ENCODE measurements at regions not wholly inside any gene's neighbourhood (a gene's known extent, or its start where the extent isn't known, plus 50 kb on each side); places are given as distances from the start of the nearest gene placed in this dataset.
"Not testable (repeated sequence)": the region's sequence is repeated elsewhere in the genome, so short reads cannot be mapped to it uniquely, and the experiment has no call there.

GRCh38 chr1:64396817-64397216 is 73.1 kb upstream of the CACHD1 start:
- Histone ChIP-seq H3K9me3 (ENCODE audit: control insufficient read depth, insufficient read depth, low read length) (no peaks in the 10 kb centered on the region), H3K4me3 (ENCODE audit: low read length) (no peak overlapping the region), H3K4me1 (ENCODE audit: control insufficient read depth, insufficient read depth, low read length) (no peaks in the 10 kb centered on the region; the same call in 1 of the 2 replicates), H3K36me3 (ENCODE audit: control insufficient read depth, insufficient read depth, low read length) (no peaks in the 10 kb centered on the region), H3K27me3 (ENCODE audit: control insufficient read depth, insufficient read depth, low read length) (no peaks in the 10 kb centered on the region), H3K27ac (ENCODE audit: low read length) (no peak overlapping the region)
- no CpG with 5 or more reads among the region's 4 CpGs for WGBS (ENCODE audit: insufficient coverage, insufficient read length)
- peak; percentile 41 for DNase-seq (ENCODE audit: low read depth, low spot score)

GRCh38 chr1:64397541-64397940 is 72.4 kb upstream of the CACHD1 start:
- DNase-seq (ENCODE audit: low read depth, low spot score) = no peak
- no peak overlapping the region for H3K27ac ChIP-seq (ENCODE audit: low read length)
- no peaks in the 10 kb centered on the region; the same call in 1 of the 2 replicates for H3K4me1 ChIP-seq (ENCODE audit: control insufficient read depth, insufficient read depth, low read length)
- H3K36me3 ChIP-seq (ENCODE audit: control insufficient read depth, insufficient read depth, low read length) = no peaks in the 10 kb centered on the region
- no peaks in the 10 kb centered on the region for H3K27me3 ChIP-seq (ENCODE audit: control insufficient read depth, insufficient read depth, low read length)
- WGBS (ENCODE audit: insufficient coverage, insufficient read length) = no CpG with 5 or more reads among the region's 2 CpGs
- H3K9me3 ChIP-seq (ENCODE audit: control insufficient read depth, insufficient read depth, low read length) = no peaks in the 10 kb centered on the region
- H3K4me3 ChIP-seq (ENCODE audit: low read length) = no peak overlapping the region

GRCh38 chr1:64398936-64399335 is 71.0 kb upstream of the CACHD1 start:
- Histone ChIP-seq H3K9me3 (ENCODE audit: control insufficient read depth, insufficient read depth, low read length) (no peaks in the 10 kb centered on the region), H3K4me1 (ENCODE audit: control insufficient read depth, insufficient read depth, low read length) (no peaks in the 10 kb centered on the region; the same call in 1 of the 2 replicates), H3K27ac (ENCODE audit: low read length) (no peak overlapping the region), H3K4me3 (ENCODE audit: low read length) (no peak overlapping the region), H3K36me3 (ENCODE audit: control insufficient read depth, insufficient read depth, low read length) (no peaks in the 10 kb centered on the region), H3K27me3 (ENCODE audit: control insufficient read depth, insufficient read depth, low read length) (no peaks in the 10 kb centered on the region)
- no peak for DNase-seq (ENCODE audit: low read depth, low spot score)
- WGBS (ENCODE audit: insufficient coverage, insufficient read length) = no CpG with 5 or more reads among the region's 5 CpGs

GRCh38 chr1:64401285-64401684 is 68.6 kb upstream of the CACHD1 start:
- no peaks in the 10 kb centered on the region for H3K36me3 ChIP-seq (ENCODE audit: control insufficient read depth, insufficient read depth, low read length)
- DNase-seq (ENCODE audit: low read depth, low spot score) = no peak
- H3K27ac ChIP-seq (ENCODE audit: low read length) = no peak overlapping the region
- no peak overlapping the region for H3K4me3 ChIP-seq (ENCODE audit: low read length)
- H3K27me3 ChIP-seq (ENCODE audit: control insufficient read depth, insufficient read depth, low read length) = no peaks in the 10 kb centered on the region
- no peaks in the 10 kb centered on the region for H3K4me1 ChIP-seq (ENCODE audit: control insufficient read depth, insufficient read depth, low read length)
- no peaks in the 10 kb centered on the region for H3K9me3 ChIP-seq (ENCODE audit: control insufficient read depth, insufficient read depth, low read length)
- no CpG with 5 or more reads among the region's 1 CpG for WGBS (ENCODE audit: insufficient coverage, insufficient read length)

- H3K4me3 ChIP-seq (ENCODE audit: low read length) = no peak overlapping the region
- no CpG with 5 or more reads among the region's 3 CpGs for WGBS (ENCODE audit: insufficient coverage, insufficient read length)
- H3K4me1 ChIP-seq (ENCODE audit: control insufficient read depth, insufficient read depth, low read length) = no peaks in the 10 kb centered on the region
- DNase-seq (ENCODE audit: low read depth, low spot score) = no peak
- no peaks in the 10 kb centered on the region for H3K9me3 ChIP-seq (ENCODE audit: control insufficient read depth, insufficient read depth, low read length)
- H3K27me3 ChIP-seq (ENCODE audit: control insufficient read depth, insufficient read depth, low read length) = no peaks in the 10 kb centered on the region
- H3K27ac ChIP-seq (ENCODE audit: low read length) = no peak overlapping the region
- H3K36me3 ChIP-seq (ENCODE audit: control insufficient read depth, insufficient read depth, low read length) = no peaks in the 10 kb centered on the region
Measured at GRCh38 chr1:64403331-64403730, 66.6 kb upstream of the CACHD1 start.

GRCh38 chr1:64404202-64404601 is 65.7 kb upstream of the CACHD1 start:
- no peak for DNase-seq (ENCODE audit: low read depth, low spot score)
- Histone ChIP-seq H3K4me1 (ENCODE audit: control insufficient read depth, insufficient read depth, low read length) (no peaks in the 10 kb centered on the region), H3K27ac (ENCODE audit: low read length) (no peak overlapping the region), H3K4me3 (ENCODE audit: low read length) (no peak overlapping the region), H3K9me3 (ENCODE audit: control insufficient read depth, insufficient read depth, low read length) (no peaks in the 10 kb centered on the region), H3K27me3 (ENCODE audit: control insufficient read depth, insufficient read depth, low read length) (no peaks in the 10 kb centered on the region), H3K36me3 (ENCODE audit: control insufficient read depth, insufficient read depth, low read length) (no peaks in the 10 kb centered on the region)
- no CpG with 5 or more reads among the region's 1 CpG for WGBS (ENCODE audit: insufficient coverage, insufficient read length)

GRCh38 chr1:64405833-64406232 is 64.1 kb upstream of the CACHD1 start:
- no CpG with 5 or more reads among the region's 1 CpG for WGBS (ENCODE audit: insufficient coverage, insufficient read length)

GRCh38 chr1:64410217-64410616 is 59.7 kb upstream of the CACHD1 start:
- Histone ChIP-seq H3K9me3 (ENCODE audit: control insufficient read depth, insufficient read depth, low read length) (no peaks in the 10 kb centered on the region), H3K4me1 (ENCODE audit: control insufficient read depth, insufficient read depth, low read length) (no peaks in the 10 kb centered on the region), H3K27ac (ENCODE audit: low read length) (no peak overlapping the region), H3K36me3 (ENCODE audit: control insufficient read depth, insufficient read depth, low read length) (no peaks in the 10 kb centered on the region), H3K4me3 (ENCODE audit: low read length) (no peak overlapping the region), H3K27me3 (ENCODE audit: control insufficient read depth, insufficient read depth, low read length) (no peaks in the 10 kb centered on the region)
- no CpG with 5 or more reads among the region's 1 CpG for WGBS (ENCODE audit: insufficient coverage, insufficient read length)
- no peak for DNase-seq (ENCODE audit: low read depth, low spot score)

More at GRCh38 chr1:64405833-64406232, 64.1 kb upstream of the CACHD1 start:
- H3K36me3 ChIP-seq (ENCODE audit: control insufficient read depth, insufficient read depth, low read length) = no peaks in the 10 kb centered on the region
- no peaks in the 10 kb centered on the region for H3K9me3 ChIP-seq (ENCODE audit: control insufficient read depth, insufficient read depth, low read length)
- H3K27ac ChIP-seq (ENCODE audit: low read length) = no peak overlapping the region
- no peak for DNase-seq (ENCODE audit: low read depth, low spot score)
- no peaks in the 10 kb centered on the region for H3K4me1 ChIP-seq (ENCODE audit: control insufficient read depth, insufficient read depth, low read length)
- H3K4me3 ChIP-seq (ENCODE audit: low read length) = no peak overlapping the region
- H3K27me3 ChIP-seq (ENCODE audit: control insufficient read depth, insufficient read depth, low read length) = no peaks in the 10 kb centered on the region

GRCh38 chr1:64414855-64415546 is 54.9 kb upstream of the CACHD1 start:
- H3K4me1 ChIP-seq (ENCODE audit: control insufficient read depth, insufficient read depth, low read length); H3K36me3 ChIP-seq (ENCODE audit: control insufficient read depth, insufficient read depth, low read length); H3K27me3 ChIP-seq (ENCODE audit: control insufficient read depth, insufficient read depth, low read length); H3K4me3 ChIP-seq (ENCODE audit: low read length); H3K27ac ChIP-seq (ENCODE audit: low read length); DNase-seq (ENCODE audit: low read depth, low spot score); H3K9me3 ChIP-seq (ENCODE audit: control insufficient read depth, insufficient read depth, low read length): not testable (repeated sequence)
- no CpG with 5 or more reads among the region's 56 CpGs for WGBS (ENCODE audit: insufficient coverage, insufficient read length)

- WGBS (ENCODE audit: insufficient coverage, insufficient read length) = no CpG with 5 or more reads among the region's 3 CpGs
- Histone ChIP-seq H3K9me3 (ENCODE audit: control insufficient read depth, insufficient read depth, low read length) (no peaks in the 10 kb centered on the region), H3K36me3 (ENCODE audit: control insufficient read depth, insufficient read depth, low read length) (no peaks in the 10 kb centered on the region), H3K27ac (ENCODE audit: low read length) (no peak overlapping the region), H3K4me3 (ENCODE audit: low read length) (no peak overlapping the region), H3K27me3 (ENCODE audit: control insufficient read depth, insufficient read depth, low read length) (no peaks in the 10 kb centered on the region), H3K4me1 (ENCODE audit: control insufficient read depth, insufficient read depth, low read length) (no peaks in the 10 kb centered on the region)
- no peak for DNase-seq (ENCODE audit: low read depth, low spot score)
Measured at GRCh38 chr1:64417803-64418202, 52.1 kb upstream of the CACHD1 start.

Measured in iPS DF 6.9 (cell line).